ENCODE measurements at regions not wholly inside any gene's neighbourhood (a gene's known extent, or its start where the extent isn't known, plus 50 kb on each side); places are given as distances from the start of the nearest gene placed in this dataset.
"Not testable (repeated sequence)": the region's sequence is repeated elsewhere in the genome, so short reads cannot be mapped to it uniquely, and the experiment has no call there.

- Histone ChIP-seq H3K4me3 (no peak overlapping the region), H3K9me3 (no peaks in the 10 kb centered on the region), H3K27me3 (peaks cover 0 to 5% (median 0%) of the 10 kb centered on the region in 4 donors), H3K36me3 (no peaks in the 10 kb centered on the region), H3K27ac (no peak overlapping the region), H3K4me1 (no peaks in the 10 kb centered on the region)
- 14 to 23% methylated on average over 4 of the region's 4 CpGs for WGBS, 2 donors
- TF ChIP-seq CTCF (IDR thresholded peaks at IDR 0.05) (peak in 5 of 6 experiments; percentile 45 to 76 (median 52)), POLR2A (IDR thresholded peaks at IDR 0.05) (no peak)
- intact Hi-C loops (cut with DNase I) = no loop called here
- no peak for DNase-seq
These were observed 157.3 kb upstream of the PTGFR start for GRCh38 chr1:78333502-78333901.

- Histone ChIP-seq H3K4me3 (no peak overlapping the region), H3K27ac (no peak overlapping the region), H3K36me3 (no peaks in the 10 kb centered on the region), H3K9me3 (no peaks in the 10 kb centered on the region), H3K4me1 (no peaks in the 10 kb centered on the region), H3K27me3 (no peaks in the 10 kb centered on the region)
- intact Hi-C loops (cut with DNase I) = no loop called here
- WGBS, 2 donors = 64 to 73% methylated on average over 2 of the region's 2 CpGs
- no peak for DNase-seq
- no peak for TF ChIP-seq POLR2A (IDR thresholded peaks at IDR 0.05)
- no peak for TF ChIP-seq CTCF (IDR thresholded peaks at IDR 0.05)
These were observed 156.7 kb upstream of the PTGFR start for GRCh38 chr1:78334114-78334513.

GRCh38 chr1:78334952-78335351 is 155.8 kb upstream of the PTGFR start:
- H3K4me1 ChIP-seq = peaks cover 0 to 4% (median 0%) of the 10 kb centered on the region in 3 donors
- no peak overlapping the region for H3K4me3 ChIP-seq
- no peaks in the 10 kb centered on the region for H3K27me3 ChIP-seq
- H3K9me3 ChIP-seq = no peaks in the 10 kb centered on the region
- no peaks in the 10 kb centered on the region for H3K36me3 ChIP-seq
- WGBS, 2 donors = 57 to 71% methylated on average over 4 of the region's 4 CpGs
- intact Hi-C loops (cut with DNase I) = no loop called here
- no peak overlapping the region for H3K27ac ChIP-seq
- DNase-seq = no peak
- TF ChIP-seq CTCF (IDR thresholded peaks at IDR 0.05) (no peak), POLR2A (IDR thresholded peaks at IDR 0.05) (no peak)

- H3K36me3 ChIP-seq; intact Hi-C loops (cut with DNase I); DNase-seq; H3K9me3 ChIP-seq; H3K27me3 ChIP-seq; H3K27ac ChIP-seq; H3K4me3 ChIP-seq: not testable (repeated sequence)
- H3K4me1 ChIP-seq = peaks cover 0 to 12% (median 0%) of the 10 kb centered on the region in 3 donors
- WGBS, 2 donors = 75 to 79% methylated on average over 2 to 3 of the region's 3 CpGs
These were observed 154.0 kb upstream of the PTGFR start for GRCh38 chr1:78336751-78337150.

GRCh38 chr1:78339490-78339889 is 151.3 kb upstream of the PTGFR start:
- H3K27ac ChIP-seq = no peak overlapping the region
- intact Hi-C loops (cut with DNase I) = no loop called here
- TF ChIP-seq POLR2A (IDR thresholded peaks at IDR 0.05) (no peak), CTCF (IDR thresholded peaks at IDR 0.05) (no peak)

GRCh38 chr1:78340006-78340405 is 150.8 kb upstream of the PTGFR start:
- intact Hi-C loops (cut with DNase I) = no loop called here
- no peaks in the 10 kb centered on the region for H3K9me3 ChIP-seq
- no peak for TF ChIP-seq CTCF (IDR thresholded peaks at IDR 0.05)
- no peak for TF ChIP-seq POLR2A (IDR thresholded peaks at IDR 0.05)
- no peaks in the 10 kb centered on the region for H3K36me3 ChIP-seq
- no peak for DNase-seq
- no peak overlapping the region for H3K4me3 ChIP-seq
- peaks cover 0 to 12% (median 0%) of the 10 kb centered on the region in 3 donors for H3K4me1 ChIP-seq
- H3K27ac ChIP-seq = no peak overlapping the region
- H3K27me3 ChIP-seq = no peaks in the 10 kb centered on the region

More at GRCh38 chr1:78339490-78339889, 151.3 kb upstream of the PTGFR start:
- Histone ChIP-seq H3K4me3 (no peak overlapping the region), H3K4me1 (peaks cover 0 to 12% (median 0%) of the 10 kb centered on the region in 3 donors), H3K36me3 (no peaks in the 10 kb centered on the region), H3K27me3 (no peaks in the 10 kb centered on the region), H3K9me3 (no peaks in the 10 kb centered on the region)
- no peak for DNase-seq
- WGBS, 2 donors = 8 to 36% methylated on average over 1 of the region's 1 CpG

Data from esophagus squamous epithelium (tissue), 5 donors.